Anterior cingulate cortex (tissue), 58 donors: ENCODE measurements at regions not wholly inside any gene's neighbourhood (a gene's known extent, or its start where the extent isn't known, plus 50 kb on each side); places are given as distances from the start of the nearest gene placed in this dataset.

Source experiments
- DNase-seq, 58 donors: peaks; one replicate each; lab custom pipeline; 2025; lab: John Stamatoyannopoulos, UW

- no peak for DNase-seq
Measured at GRCh38 chr12:24487606-24488005, 461.3 kb downstream of the BCAT1 start.

GRCh38 chr12:24483732-24484131, 465.2 kb downstream of the BCAT1 start:
- DNase-seq, result no peak

- no peak for DNase-seq
Measured at GRCh38 chr12:24482882-24483604, 465.9 kb downstream of the BCAT1 start.

- no peak for DNase-seq
Measured at GRCh38 chr12:24482044-24482443, 466.9 kb downstream of the BCAT1 start.

GRCh38 chr12:24480766-24481449, 468.0 kb downstream of the BCAT1 start:
- DNase-seq, result no peak

GRCh38 chr12:24479131-24479530, 469.8 kb downstream of the BCAT1 start:
- no peak for DNase-seq

- no peak for DNase-seq
Measured at GRCh38 chr12:24478254-24478653, 470.6 kb downstream of the BCAT1 start.

- no peak for DNase-seq
Measured at GRCh38 chr12:24476310-24476709, 472.6 kb downstream of the BCAT1 start.

- no peak for DNase-seq
Measured at GRCh38 chr12:24475337-24475736, 473.6 kb downstream of the BCAT1 start.

GRCh38 chr12:24473097-24473496, 475.8 kb downstream of the BCAT1 start:
- DNase-seq, result no peak

- no peak for DNase-seq
Measured at GRCh38 chr12:24470050-24470449, 478.9 kb downstream of the BCAT1 start.

GRCh38 chr12:24469089-24469488, 479.8 kb downstream of the BCAT1 start:
- no peak for DNase-seq

- no peak for DNase-seq
Measured at GRCh38 chr12:24467226-24467625, 481.7 kb downstream of the BCAT1 start.

GRCh38 chr12:24463375-24463774, 485.5 kb downstream of the BCAT1 start:
- no peak for DNase-seq

GRCh38 chr12:24462946-24463345, 486.0 kb downstream of the BCAT1 start:
- no peak for DNase-seq

GRCh38 chr12:24460506-24460905, 488.4 kb downstream of the BCAT1 start:
- no peak for DNase-seq

- DNase-seq, result no peak
Measured at GRCh38 chr12:24460099-24460498, 488.8 kb downstream of the BCAT1 start.

GRCh38 chr12:24455811-24456210, 493.1 kb downstream of the BCAT1 start:
- no peak for DNase-seq

- no peak for DNase-seq
Measured at GRCh38 chr12:24447678-24448077, 498.2 kb upstream of the SOX5 start.

GRCh38 chr12:24446287-24446686, 496.8 kb upstream of the SOX5 start:
- DNase-seq, result no peak

- no peak for DNase-seq
Measured at GRCh38 chr12:24444634-24445033, 495.2 kb upstream of the SOX5 start.

GRCh38 chr12:24441458-24441857, 492.0 kb upstream of the SOX5 start:
- DNase-seq, result no peak
